ENCODE measurements at regions not wholly inside any gene's neighbourhood (a gene's known extent, or its start where the extent isn't known, plus 50 kb on each side); places are given as distances from the start of the nearest gene placed in this dataset.

- no peak for DNase-seq
Observed at GRCh38 chr17:68657166-68657565, 56.0 kb upstream of the FAM20A start.

GRCh38 chr17:68656666-68657065 lies 55.5 kb upstream of the FAM20A start:
- no peak for DNase-seq

Measured in CD4-positive, alpha-beta T cell treated with Interleukin-4 for 4 hours (primary cell).